HEK293 (cell line): ENCODE measurements at regions not wholly inside any gene's neighbourhood (a gene's known extent, or its start where the extent isn't known, plus 50 kb on each side); places are given as distances from the start of the nearest gene placed in this dataset.

Experiments used
- CTCF ChIA-PET: fragments of 350-600 bp; formaldehyde crosslinking; extraction: SDS; loops from one replicate; lab custom pipeline; 2021; ENCODE audit warnings: antibody characterized with exemption; lab: Yijun Ruan, JAX
- POLR2A ChIA-PET: fragments of 300-600 bp; formaldehyde crosslinking; extraction: SDS; loops from one replicate; lab custom pipeline; 2020; ENCODE audit warnings: antibody characterized with exemption, inconsistent platforms; lab: Yijun Ruan, JAX
- H3K27ac ChIP-seq: fragments of 200-500 bp; sonication (Bioruptor generic); 2 replicates; pipeline ENCODE4 v1.5.1; 2014; ENCODE audit warnings: low read depth, low read length, control low read depth, inconsistent platforms; ENCODE audit errors: extremely low read depth
- H3K36me3 ChIP-seq, 2 experiments: fragments of 200-500 bp in 1 of 2; sonication (Bioruptor generic) in 1 of 2; 1 replicate in 1 of 2; 2 replicates in 1 of 2; pipeline ENCODE4 v1.5.1; 2014 to 2017; ENCODE audit warnings: inconsistent platforms in 2 of 2, low read length in 2 of 2; ENCODE audit not compliant: control insufficient read depth in 2 of 2, insufficient read depth in 1 of 2
- H3K4me1 ChIP-seq: fragments of 200-500 bp; sonication (Bioruptor generic); 2 replicates; pipeline ENCODE4 v1.5.1; 2014; ENCODE audit warnings: mild to moderate bottlenecking, low read length, inconsistent platforms; ENCODE audit not compliant: control insufficient read depth, insufficient read depth
- H3K4me3 ChIP-seq: 2 replicates; pipeline ENCODE4 v1.5.1; 2011; ENCODE audit warnings: low read depth, mild to moderate bottlenecking, control low read depth, low read length, moderate library complexity
- H3K9me3 ChIP-seq: fragments of 200-500 bp; sonication (Bioruptor generic); 2 replicates; pipeline ENCODE4 v1.5.1; 2014; ENCODE audit warnings: low read depth, low read length, inconsistent platforms; ENCODE audit not compliant: control insufficient read depth, insufficient read depth
- HOXC10 ChIP-seq: sonication (generic); formaldehyde crosslinking; IDR thresholded peaks from 2 replicates; pipeline ENCODE4 v1.8.1; 2023; ENCODE audit warnings: mild to moderate bottlenecking, missing genetic modification reagents
- KLF7 ChIP-seq: fragments of 450-650 bp; formaldehyde crosslinking; IDR thresholded peaks from 2 replicates; pipeline ENCODE4 v1.5.1; 2016; ENCODE audit warnings: missing biosample characterization, missing genetic modification characterization, borderline replicate concordance
- KLF8 ChIP-seq: fragments of 450-650 bp; formaldehyde crosslinking; IDR thresholded peaks from 2 replicates; pipeline ENCODE4 v1.5.1; 2016; ENCODE audit warnings: missing biosample characterization, missing genetic modification characterization
- MZF1 ChIP-seq: fragments of 450-650 bp; formaldehyde crosslinking; IDR thresholded peaks from 2 replicates; pipeline ENCODE4 v1.5.1; 2017; ENCODE audit warnings: missing biosample characterization, missing genetic modification characterization, borderline replicate concordance
- ZBTB26 ChIP-seq: fragments of 450-650 bp; formaldehyde crosslinking; optimal IDR thresholded peaks from 2 replicates; pipeline ENCODE3; 2016; ENCODE audit warnings: missing biosample characterization, mild to moderate bottlenecking, missing genetic modification characterization
- ZNF10 ChIP-seq: fragments of 450-650 bp; formaldehyde crosslinking; IDR thresholded peaks from 2 replicates; pipeline ENCODE4 v1.5.1; 2017; ENCODE audit warnings: missing biosample characterization, missing genetic modification characterization
- ZNF133 ChIP-seq: fragments of 450-650 bp; formaldehyde crosslinking; IDR thresholded peaks from 2 replicates; pipeline ENCODE4 v1.5.1; 2016; ENCODE audit warnings: missing biosample characterization, missing genetic modification characterization
- ZNF148 ChIP-seq: fragments of 450-650 bp; formaldehyde crosslinking; IDR thresholded peaks from 2 replicates; pipeline ENCODE4 v1.5.0; 2017; ENCODE audit warnings: missing biosample characterization, missing genetic modification characterization, borderline replicate concordance
- ZNF169 ChIP-seq: fragments of 450-650 bp; formaldehyde crosslinking; IDR thresholded peaks from 2 replicates; pipeline ENCODE4 v1.5.1; 2016; ENCODE audit warnings: missing biosample characterization, missing genetic modification characterization
- ZNF211 ChIP-seq: fragments of 450-650 bp; formaldehyde crosslinking; IDR thresholded peaks from 2 replicates; pipeline ENCODE4 v1.5.1; 2016; ENCODE audit warnings: low read depth, missing biosample characterization, missing genetic modification characterization
- ZNF510 ChIP-seq: fragments of 450-650 bp; formaldehyde crosslinking; IDR thresholded peaks from 2 replicates; pipeline ENCODE4 v1.5.1; 2018; ENCODE audit warnings: mild to moderate bottlenecking, missing genetic modification characterization, missing biosample characterization; ENCODE audit not compliant: insufficient replicate concordance
- ZNF658 ChIP-seq: fragments of 450-650 bp; formaldehyde crosslinking; IDR thresholded peaks from 2 replicates; pipeline ENCODE4; 2016; ENCODE audit warnings: missing biosample characterization, missing genetic modification characterization
- ZNF660 ChIP-seq: fragments of 450-650 bp; IDR thresholded peaks from 2 replicates; pipeline ENCODE4 v1.5.1; 2018; ENCODE audit warnings: missing biosample characterization, mild to moderate bottlenecking, missing genetic modification characterization
- ZNF747 ChIP-seq: fragments of 450-650 bp; formaldehyde crosslinking; IDR thresholded peaks from 2 replicates; pipeline ENCODE4 v1.5.1; 2016; ENCODE audit warnings: missing biosample characterization, missing genetic modification characterization
- ZNF777 ChIP-seq: fragments of 450-650 bp; formaldehyde crosslinking; IDR thresholded peaks from 2 replicates; pipeline ENCODE4 v1.5.1; 2017; ENCODE audit warnings: missing biosample characterization, missing genetic modification characterization, borderline replicate concordance

GRCh38 chr2:149986861-149987260, 399.3 kb upstream of the MMADHC start (continued):
- no peak for TF ChIP-seq ZNF747 (tag by site-specific recombination)

- ChIA-PET CTCF (no interaction called here), POLR2A (no interaction called here)
- no peak for TF ChIP-seq MZF1 (tag by site-specific recombination)
- no peak overlapping the region for H3K4me3 ChIP-seq
- no peaks in the 10 kb centered on the region for H3K4me1 ChIP-seq
- no peaks in the 10 kb centered on the region for H3K36me3 ChIP-seq
- H3K27ac ChIP-seq = no peak overlapping the region
- H3K9me3 ChIP-seq = no peaks in the 10 kb centered on the region
Observed at GRCh38 chr2:149984311-149984710, 396.7 kb upstream of the MMADHC start.

GRCh38 chr2:149972066-149972465, 384.5 kb upstream of the MMADHC start:
- H3K27ac ChIP-seq = no peak overlapping the region
- ChIA-PET POLR2A (no interaction called here), CTCF (no interaction called here)
- H3K4me3 ChIP-seq = no peak overlapping the region
- no peaks in the 10 kb centered on the region for H3K4me1 ChIP-seq
- H3K9me3 ChIP-seq = no peaks in the 10 kb centered on the region
- H3K36me3 ChIP-seq = no peaks in the 10 kb centered on the region
- TF ChIP-seq HOXC10 (no peak), ZNF660 (tag by site-specific recombination) (no peak)
- TF ChIP-seq, all 188 proteins: peak for 0

GRCh38 chr2:149954981-149955600, 367.5 kb upstream of the MMADHC start:
- TF ChIP-seq ZNF10 (tag by site-specific recombination) = no peak
- no peak for TF ChIP-seq ZNF211
- no peak for TF ChIP-seq KLF7 (tag by site-specific recombination)
- no peak for TF ChIP-seq ZNF169 (tag by site-specific recombination)
- TF ChIP-seq ZNF148 = no peak
- no peak for TF ChIP-seq ZBTB26 (tag by site-specific recombination)
- no peak for TF ChIP-seq ZNF658 (tag by site-specific recombination)
- no peak for TF ChIP-seq KLF8 (tag by site-specific recombination)
- no peak for TF ChIP-seq ZNF510 (tag by site-specific recombination)
- no peak for TF ChIP-seq ZNF777 (tag by site-specific recombination)
- no peak for TF ChIP-seq ZNF133 (tag by site-specific recombination)
- TF ChIP-seq, all 188 proteins: peak for 0
- no peaks in the 10 kb centered on the region for H3K4me1 ChIP-seq
- no peaks in the 10 kb centered on the region for H3K9me3 ChIP-seq
- POLR2A ChIA-PET = no interaction called here
- H3K4me3 ChIP-seq = no peak overlapping the region
- H3K36me3 ChIP-seq = no peaks in the 10 kb centered on the region
- CTCF ChIA-PET = no interaction called here
- no peak overlapping the region for H3K27ac ChIP-seq
